Retinal pigment epithelial cell (primary cell): ENCODE measurements at regions not wholly inside any gene's neighbourhood (a gene's known extent, or its start where the extent isn't known, plus 50 kb on each side); places are given as distances from the start of the nearest gene placed in this dataset.

Experiments
- DNase-seq: peaks from one replicate; pipeline ENCODE4 v3.0.0-alpha.2; 2010; ENCODE audit warnings: low read depth
- H3K4me3 ChIP-seq: 2 replicates; pipeline ENCODE4 v1.5.1; 2011; ENCODE audit warnings: mild to moderate bottlenecking, low read length, control low read depth, moderate library complexity
- CTCF ChIP-seq: conservative IDR thresholded peaks from 2 replicates; pipeline ENCODE4 v1.5.1; 2011; ENCODE audit warnings: low read depth, low read length, control low read depth, inconsistent platforms

- no peak for DNase-seq
- H3K4me3 ChIP-seq = no peak overlapping the region
- no peak for TF ChIP-seq CTCF
Observed at GRCh38 chr22:48443680-48444079, 1384.0 kb downstream of the BRD1 start.

- no peak for TF ChIP-seq CTCF
- DNase-seq = no peak
- H3K4me3 ChIP-seq = no peak overlapping the region
Observed at GRCh38 chr22:48442663-48443062, 1385.0 kb downstream of the BRD1 start.

DNA sequence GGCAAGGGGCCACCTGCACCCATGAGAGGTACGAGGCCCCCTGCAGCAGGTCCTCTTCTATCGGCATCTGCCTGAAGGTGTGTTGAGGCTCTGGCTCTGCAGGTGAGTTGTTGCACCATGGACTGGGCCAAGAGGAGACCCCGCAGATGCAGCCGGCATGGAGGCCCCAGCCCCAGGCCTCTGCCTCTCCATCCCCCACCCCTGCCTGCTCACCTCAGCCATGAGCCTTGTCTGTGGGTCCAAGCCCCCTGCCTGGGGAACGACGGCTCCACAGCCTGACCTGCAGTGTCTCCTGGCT, 1386.2 kb downstream of the BRD1 start:
- no peak overlapping the region for H3K4me3 ChIP-seq
- no peak for TF ChIP-seq CTCF
- no peak for DNase-seq

DNA sequence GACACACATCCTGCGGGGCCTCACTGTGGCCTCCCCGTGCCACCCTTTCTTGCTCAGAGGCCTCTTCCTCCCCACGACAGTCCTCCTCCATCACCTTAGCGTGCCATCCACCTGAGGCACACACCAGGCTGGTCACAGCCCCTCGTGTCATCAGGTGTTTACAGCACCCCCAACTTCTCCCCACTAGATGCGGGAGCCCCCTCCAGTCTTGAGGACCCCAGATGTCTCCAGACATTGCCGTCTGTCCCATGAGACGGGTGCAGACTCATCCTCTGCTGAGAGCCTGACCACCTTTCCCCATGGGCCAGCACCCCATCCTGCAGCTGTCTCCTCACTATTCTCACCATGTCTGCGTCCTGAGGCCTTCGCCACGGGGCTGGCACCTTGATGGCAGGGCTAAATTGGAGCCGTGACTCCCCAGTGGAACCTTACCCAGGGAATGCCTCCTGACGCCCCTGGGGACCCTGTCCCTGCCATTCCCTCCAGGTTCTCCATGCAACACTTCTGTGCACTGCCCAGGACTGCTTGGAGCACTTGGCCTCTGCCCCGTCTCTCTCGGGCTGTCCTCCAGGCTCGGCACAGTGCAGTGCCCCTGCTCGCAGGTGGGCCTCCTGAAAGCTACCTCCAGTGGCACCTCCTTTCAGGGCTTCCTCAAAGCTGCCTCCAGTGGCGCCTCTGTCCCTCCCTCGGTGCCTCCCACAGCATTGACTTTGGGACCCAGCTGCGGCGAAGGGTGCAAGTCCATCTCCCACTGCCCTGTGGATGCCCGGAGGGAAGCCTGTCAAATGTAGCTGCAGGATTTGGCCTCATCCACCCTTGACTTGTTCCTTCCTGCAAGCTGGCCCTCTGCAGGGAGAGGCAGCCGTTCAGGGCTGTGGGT, 1386.8 kb downstream of the BRD1 start:
- no peak for TF ChIP-seq CTCF
- no peak for DNase-seq
- H3K4me3 ChIP-seq = no peak overlapping the region

GRCh38 chr22:48440176-48440575, 1387.5 kb downstream of the BRD1 start:
- DNase-seq = no peak
- H3K4me3 ChIP-seq = no peak overlapping the region
- no peak for TF ChIP-seq CTCF

DNA sequence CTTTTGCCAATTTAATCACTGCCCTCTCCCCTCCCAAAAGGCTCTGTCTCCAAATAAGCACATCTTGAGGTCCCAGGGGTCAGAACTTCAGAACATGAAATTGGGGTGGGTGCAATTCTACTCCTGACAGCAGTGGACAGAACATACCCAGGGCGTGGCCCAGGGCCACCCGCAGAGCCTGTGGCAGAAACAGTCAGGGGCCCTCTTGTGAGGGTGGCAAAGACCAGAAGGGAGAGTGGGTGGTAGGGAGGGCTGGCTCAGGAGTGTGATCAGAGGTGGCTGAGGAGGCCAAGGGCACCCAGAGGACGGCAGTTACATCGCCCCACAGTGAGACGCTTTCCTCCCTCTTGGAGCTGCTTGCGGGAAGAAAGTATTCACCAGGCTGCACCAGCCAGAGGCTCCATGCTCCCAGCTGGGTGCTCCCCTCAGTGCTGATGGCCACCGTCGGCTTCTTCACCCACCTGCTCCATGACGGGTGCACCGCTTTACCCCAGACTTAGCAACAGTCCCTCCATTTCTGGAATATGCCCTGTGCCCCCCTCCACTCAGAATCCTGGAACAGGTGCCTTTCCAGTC, 1388.0 kb downstream of the BRD1 start:
- H3K4me3 ChIP-seq = no peak overlapping the region
- no peak for DNase-seq
- no peak for TF ChIP-seq CTCF
